WI38 (cell line): ENCODE measurements at regions not wholly inside any gene's neighbourhood (a gene's known extent, or its start where the extent isn't known, plus 50 kb on each side); places are given as distances from the start of the nearest gene placed in this dataset.
"Not testable (repeated sequence)": the region's sequence is repeated elsewhere in the genome, so short reads cannot be mapped to it uniquely, and the experiment has no call there.

Experiments
- H3K4me3 ChIP-seq: 2 replicates; pipeline ENCODE4 v1.5.1; 2011; ENCODE audit warnings: low read depth, mild to moderate bottlenecking, control low read depth, low read length
- CTCF ChIP-seq: IDR thresholded peaks from 2 replicates; pipeline ENCODE4 v1.5.1; 2012; ENCODE audit warnings: low read depth, mild to moderate bottlenecking, control low read depth, low read length

GRCh38 chr12:90226211-90226610, 517.6 kb upstream of the ATP2B1 start:
- no peak overlapping the region for H3K4me3 ChIP-seq
- no peak for TF ChIP-seq CTCF

DNA sequence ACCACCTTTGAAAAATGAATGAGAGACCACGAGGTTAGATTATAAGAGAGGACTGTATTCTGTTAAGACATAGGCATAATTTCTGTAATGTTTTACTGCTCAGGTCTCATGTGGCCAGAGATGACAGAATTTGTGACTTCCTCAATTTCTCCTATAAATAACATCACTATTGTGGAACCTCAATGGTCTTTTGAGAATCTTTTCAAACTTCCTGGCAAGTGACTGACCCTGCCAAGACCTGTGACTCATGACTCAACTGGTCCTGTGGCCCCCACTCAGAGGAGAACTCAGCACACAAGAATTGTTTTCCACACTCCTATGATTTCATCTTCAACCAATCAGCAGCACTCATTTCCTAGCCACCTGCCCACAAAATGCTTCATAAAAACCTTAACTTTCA, 508.2 kb upstream of the ATP2B1 start:
- no peak for TF ChIP-seq CTCF
- no peak overlapping the region for H3K4me3 ChIP-seq

GRCh38 chr12:90216020-90216552, 507.4 kb upstream of the ATP2B1 start:
- no peak for TF ChIP-seq CTCF
- no peak overlapping the region for H3K4me3 ChIP-seq

GRCh38 chr12:90211017-90211416, 502.4 kb upstream of the ATP2B1 start:
- H3K4me3 ChIP-seq: no peak overlapping the region
- TF ChIP-seq CTCF: no peak

- TF ChIP-seq CTCF: no peak
- no peak overlapping the region for H3K4me3 ChIP-seq
Observed at GRCh38 chr12:90209029-90209428, 500.4 kb upstream of the ATP2B1 start.

DNA sequence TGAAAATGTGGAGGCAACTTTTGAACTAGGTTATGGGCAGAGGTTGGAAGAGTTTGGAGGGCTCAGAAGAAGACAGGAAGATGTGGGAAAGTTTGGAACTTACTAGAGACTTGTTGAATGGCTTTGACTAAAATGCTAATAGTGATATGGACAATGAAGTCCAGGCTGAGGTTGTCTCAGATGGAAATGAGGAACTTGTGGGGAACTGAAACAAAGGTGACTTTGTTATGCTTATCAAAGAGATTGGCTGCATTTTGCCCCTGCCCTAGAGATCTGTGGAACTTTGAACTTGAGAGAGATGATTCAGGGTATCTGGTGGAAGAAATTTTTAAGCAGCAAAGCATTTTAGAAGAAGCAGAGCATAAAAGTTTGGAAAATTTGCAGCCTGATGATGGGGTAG, 499.7 kb upstream of the ATP2B1 start:
- not testable (repeated sequence) for H3K4me3 ChIP-seq

- no peak for TF ChIP-seq CTCF
- no peak overlapping the region for H3K4me3 ChIP-seq
Observed at GRCh38 chr12:90207799-90208198, 499.2 kb upstream of the ATP2B1 start.

DNA sequence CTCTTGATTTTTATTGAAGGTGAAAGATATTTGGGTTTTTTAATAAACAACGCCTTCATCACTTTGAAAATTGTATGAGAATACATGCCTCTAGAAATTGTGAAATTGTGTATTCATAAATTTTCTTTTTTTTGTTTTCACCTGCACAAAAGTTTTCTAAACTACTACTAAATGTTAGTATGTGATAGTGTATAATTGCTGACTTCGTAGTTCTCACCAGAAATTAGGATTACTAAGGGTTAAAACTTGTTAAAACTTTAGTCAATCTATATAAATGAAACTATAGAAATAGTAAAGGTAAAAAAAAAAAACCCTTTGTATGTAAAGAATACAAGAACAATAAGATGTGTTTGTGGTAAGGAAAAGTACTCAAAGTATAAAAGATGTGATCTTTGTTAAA, 496.5 kb upstream of the ATP2B1 start:
- no peak for TF ChIP-seq CTCF
- no peak overlapping the region for H3K4me3 ChIP-seq
